SK-N-DZ (cell line): ENCODE measurements at regions not wholly inside any gene's neighbourhood (a gene's known extent, or its start where the extent isn't known, plus 50 kb on each side); places are given as distances from the start of the nearest gene placed in this dataset.

Experiments used
- DNase-seq: peaks from one replicate; pipeline ENCODE4 v3.0.0-alpha.2; 2015; ENCODE audit warnings: low spot score

GRCh38 chr13:78981913-78982312 lies 323.0 kb upstream of the OBI1 start:
- DNase-seq, result no peak

GRCh38 chr13:78979349-78979748 lies 320.4 kb upstream of the OBI1 start:
- DNase-seq, result no peak

- DNase-seq, result peak; percentile 74
Observed at GRCh38 chr13:78978381-78978998, 319.5 kb upstream of the OBI1 start.

- DNase-seq, result no peak
Observed at GRCh38 chr13:78977311-78977710, 318.4 kb upstream of the OBI1 start.

- DNase-seq, result no peak
Observed at GRCh38 chr13:78976696-78977095, 317.7 kb upstream of the OBI1 start.

GRCh38 chr13:78972561-78972960 lies 313.6 kb upstream of the OBI1 start:
- DNase-seq, result no peak

- DNase-seq, result no peak
Observed at GRCh38 chr13:78971355-78972025, 312.5 kb upstream of the OBI1 start.

- DNase-seq, result no peak
Observed at GRCh38 chr13:78960881-78961280, 301.9 kb upstream of the OBI1 start.

GRCh38 chr13:78958006-78958405 lies 299.1 kb upstream of the OBI1 start:
- no peak for DNase-seq

GRCh38 chr13:78940455-78941130 lies 281.6 kb upstream of the OBI1 start:
- no peak for DNase-seq

- no peak for DNase-seq
Observed at GRCh38 chr13:78934336-78934735, 275.4 kb upstream of the OBI1 start.

- no peak for DNase-seq
Observed at GRCh38 chr13:78915015-78915414, 256.1 kb upstream of the OBI1 start.

- DNase-seq, result no peak
Observed at GRCh38 chr13:78913656-78914055, 254.7 kb upstream of the OBI1 start.

- DNase-seq, result no peak
Observed at GRCh38 chr13:78910147-78910546, 251.2 kb upstream of the OBI1 start.

GRCh38 chr13:78909276-78909675 lies 250.3 kb upstream of the OBI1 start:
- DNase-seq, result peak; percentile 21

- no peak for DNase-seq
Observed at GRCh38 chr13:78907006-78907405, 248.1 kb upstream of the OBI1 start.

- no peak for DNase-seq
Observed at GRCh38 chr13:78897200-78897599, 238.2 kb upstream of the OBI1 start.

- DNase-seq, result no peak
Observed at GRCh38 chr13:78884571-78884970, 225.6 kb upstream of the OBI1 start.

GRCh38 chr13:78881751-78882150 lies 222.8 kb upstream of the OBI1 start:
- peak; percentile 81 for DNase-seq

GRCh38 chr13:78881054-78881453 lies 222.1 kb upstream of the OBI1 start:
- DNase-seq, result peak; percentile 99

- DNase-seq, result no peak
Observed at GRCh38 chr13:78876915-78877549, 218.1 kb upstream of the OBI1 start.

GRCh38 chr13:78875792-78876580 lies 217.0 kb upstream of the OBI1 start:
- no peak for DNase-seq
